ENCODE measurements at regions not wholly inside any gene's neighbourhood (a gene's known extent, or its start where the extent isn't known, plus 50 kb on each side); places are given as distances from the start of the nearest gene placed in this dataset.

GRCh38 chr1:81052162-81052561 lies 748.6 kb upstream of the ADGRL2 start:
- in situ Hi-C loops (cut with HindIII; ENCODE audit: low pct_unique_long_range_greater_than_20kb, low sequenced_read_pairs) (no loop called here), intact Hi-C loops (cut with micrococcal nuclease; ENCODE audit: unreplicated experiment) (no loop called here)
- Histone ChIP-seq H3K9me3 (ENCODE audit: control insufficient read depth, insufficient read depth, low read depth, low read length) (no peaks in the 10 kb centered on the region), H3K4me1 (ENCODE audit: control insufficient read depth, insufficient read depth, low read length) (no peaks in the 10 kb centered on the region), H3K36me3 (ENCODE audit: control insufficient read depth, insufficient read depth, low read length) (no peaks in the 10 kb centered on the region), H3K27ac (ENCODE audit: low read length) (no peak overlapping the region), H3K4me3 (ENCODE audit: low read depth in 2 of 2, low read length in 2 of 2) (no peak overlapping the region), H3K27me3 (ENCODE audit: control insufficient read depth, insufficient read depth, low read length) (no peaks in the 10 kb centered on the region)
- TF ChIP-seq POLR2AphosphoS5 (IDR thresholded peaks at IDR 0.05; ENCODE audit: low read depth, low read length), result no peak
- no peak for TF ChIP-seq SIN3A (IDR thresholded peaks at IDR 0.05; ENCODE audit: borderline replicate concordance, insufficient read depth, low read depth, low read length)
- TF ChIP-seq TCF7L2 (IDR thresholded peaks at IDR 0.05; ENCODE audit: low read depth, low read length), result no peak
- no peak for TF ChIP-seq REST (IDR thresholded peaks at IDR 0.05; ENCODE audit: insufficient read depth in 1 of 2, low read depth in 2 of 2, low read length in 1 of 2)
- no peak for TF ChIP-seq CTCF (IDR thresholded peaks at IDR 0.05)
- ATAC-seq (no peak), DNase-seq (ENCODE audit: low read depth, low spot score) (no peak)
- ChIA-PET POLR2A (no interaction called here), CTCF (no interaction called here)
- no TSS peak for BruUV-seq (replicated peaks)

GRCh38 chr1:81050390-81050789 lies 750.3 kb upstream of the ADGRL2 start:
- H3K9me3 ChIP-seq (ENCODE audit: control insufficient read depth, insufficient read depth, low read depth, low read length), result no peaks in the 10 kb centered on the region
- no peak for TF ChIP-seq CTCF (IDR thresholded peaks at IDR 0.05)
- no peak for TF ChIP-seq SIN3A (IDR thresholded peaks at IDR 0.05; ENCODE audit: borderline replicate concordance, insufficient read depth, low read depth, low read length)
- no peak for TF ChIP-seq TCF7L2 (IDR thresholded peaks at IDR 0.05; ENCODE audit: low read depth, low read length)
- TF ChIP-seq REST (IDR thresholded peaks at IDR 0.05; ENCODE audit: insufficient read depth in 1 of 2, low read depth in 2 of 2, low read length in 1 of 2), result no peak
- no peak for TF ChIP-seq POLR2AphosphoS5 (IDR thresholded peaks at IDR 0.05; ENCODE audit: low read depth, low read length)
- intact Hi-C loops (cut with micrococcal nuclease; ENCODE audit: unreplicated experiment), result no loop called here
- BruUV-seq (replicated peaks), result no TSS peak
- CTCF ChIA-PET, result no interaction called here
- no peaks in the 10 kb centered on the region for H3K27me3 ChIP-seq (ENCODE audit: control insufficient read depth, insufficient read depth, low read length)
- DNase-seq (ENCODE audit: low read depth, low spot score) (no peak), ATAC-seq (no peak)
- H3K27ac ChIP-seq (ENCODE audit: low read length), result no peak overlapping the region
- in situ Hi-C loops (cut with HindIII; ENCODE audit: low pct_unique_long_range_greater_than_20kb, low sequenced_read_pairs), result no loop called here
- H3K4me3 ChIP-seq (ENCODE audit: low read depth in 2 of 2, low read length in 2 of 2), result no peak overlapping the region
- no peaks in the 10 kb centered on the region for H3K36me3 ChIP-seq (ENCODE audit: control insufficient read depth, insufficient read depth, low read length)
- POLR2A ChIA-PET, result no interaction called here
- no peaks in the 10 kb centered on the region for H3K4me1 ChIP-seq (ENCODE audit: control insufficient read depth, insufficient read depth, low read length)

All from Panc1 (cell line).